ENCODE measurements at regions not wholly inside any gene's neighbourhood (a gene's known extent, or its start where the extent isn't known, plus 50 kb on each side); places are given as distances from the start of the nearest gene placed in this dataset.

GRCh38 chr15:61798631-61799030, 261.6 kb downstream of the VPS13C start:
- Histone ChIP-seq H3K9me3 (ENCODE audit: control insufficient read depth, insufficient read depth, low read length) (no peaks in the 10 kb centered on the region; the same call in 1 of the 2 replicates), H3K4me3 (ENCODE audit: low read depth, low read length) (no peak overlapping the region), H3K27ac (ENCODE audit: low read depth, low read length) (no peak overlapping the region), H3K27me3 (ENCODE audit: control insufficient read depth, insufficient read depth, low read length) (no peaks in the 10 kb centered on the region)
- POLR2A ChIA-PET: no interaction called here
- CTCF ChIA-PET: interaction anchor here (2.3 kb wide), 1 partner anchor 35 kb away, joined by 10 read pairs; no protein-coding TSS in a partner anchor
- DNase-seq (ENCODE audit: low read depth, low spot score): no peak
- TF ChIP-seq, protein P1, sequence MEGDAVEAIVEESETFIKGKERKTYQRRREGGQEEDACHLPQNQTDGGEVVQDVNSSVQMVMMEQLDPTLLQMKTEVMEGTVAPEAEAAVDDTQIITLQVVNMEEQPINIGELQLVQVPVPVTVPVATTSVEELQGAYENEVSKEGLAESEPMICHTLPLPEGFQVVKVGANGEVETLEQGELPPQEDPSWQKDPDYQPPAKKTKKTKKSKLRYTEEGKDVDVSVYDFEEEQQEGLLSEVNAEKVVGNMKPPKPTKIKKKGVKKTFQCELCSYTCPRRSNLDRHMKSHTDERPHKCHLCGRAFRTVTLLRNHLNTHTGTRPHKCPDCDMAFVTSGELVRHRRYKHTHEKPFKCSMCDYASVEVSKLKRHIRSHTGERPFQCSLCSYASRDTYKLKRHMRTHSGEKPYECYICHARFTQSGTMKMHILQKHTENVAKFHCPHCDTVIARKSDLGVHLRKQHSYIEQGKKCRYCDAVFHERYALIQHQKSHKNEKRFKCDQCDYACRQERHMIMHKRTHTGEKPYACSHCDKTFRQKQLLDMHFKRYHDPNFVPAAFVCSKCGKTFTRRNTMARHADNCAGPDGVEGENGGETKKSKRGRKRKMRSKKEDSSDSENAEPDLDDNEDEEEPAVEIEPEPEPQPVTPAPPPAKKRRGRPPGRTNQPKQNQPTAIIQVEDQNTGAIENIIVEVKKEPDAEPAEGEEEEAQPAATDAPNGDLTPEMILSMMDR (IDR thresholded peaks at IDR 0.05; ENCODE audit: low read depth, low read length): no peak

DNA sequence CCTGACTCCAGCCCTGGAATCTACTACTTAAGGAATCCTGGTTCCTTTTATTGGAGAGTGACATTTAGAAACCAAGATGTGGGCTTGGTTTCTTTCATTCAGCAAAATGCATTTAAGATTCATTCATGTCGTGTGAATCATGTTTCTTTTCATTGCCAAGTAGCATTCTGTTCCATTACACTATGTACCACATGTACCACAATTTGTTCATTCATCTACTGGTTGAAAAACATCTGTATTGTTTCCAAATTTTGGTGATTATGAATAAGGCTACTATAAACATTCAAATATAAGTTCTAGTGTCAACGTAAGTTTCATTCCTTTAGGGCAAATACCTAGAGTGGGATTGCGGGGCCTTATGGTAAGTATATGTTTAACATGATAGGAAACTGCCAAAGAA, 264.2 kb downstream of the VPS13C start:
- no peak overlapping the region for H3K4me3 ChIP-seq (ENCODE audit: low read depth, low read length)
- no peak for DNase-seq (ENCODE audit: low read depth, low spot score)
- no peaks in the 10 kb centered on the region; the same call in 1 of the 2 replicates for H3K9me3 ChIP-seq (ENCODE audit: control insufficient read depth, insufficient read depth, low read length)
- TF ChIP-seq, protein P1 (IDR thresholded peaks at IDR 0.05; ENCODE audit: low read depth, low read length): no peak
- no peak overlapping the region for H3K27ac ChIP-seq (ENCODE audit: low read depth, low read length)
- POLR2A ChIA-PET: no interaction called here
- no peaks in the 10 kb centered on the region for H3K27me3 ChIP-seq (ENCODE audit: control insufficient read depth, insufficient read depth, low read length)
- CTCF ChIA-PET: no interaction called here

DNA sequence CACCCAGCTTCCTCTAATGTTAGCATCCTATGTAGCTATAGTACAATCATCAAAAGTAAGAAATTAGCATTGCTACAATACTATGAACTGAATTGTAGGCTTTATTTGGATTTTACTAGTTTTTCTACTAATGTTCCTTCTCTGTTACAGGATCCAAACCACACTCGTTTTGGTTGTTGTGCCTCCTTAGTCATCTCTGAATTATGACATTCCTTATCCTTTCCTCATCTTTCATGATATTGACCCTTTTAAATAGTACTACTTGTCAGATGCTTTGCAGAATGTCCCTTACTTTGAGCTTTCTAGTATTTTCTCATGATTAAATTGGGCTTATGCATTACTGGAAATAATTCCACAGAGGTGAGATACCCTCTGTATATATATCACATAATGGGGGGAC, 265.4 kb downstream of the VPS13C start:
- ChIA-PET CTCF (no interaction called here), POLR2A (no interaction called here)
- DNase-seq (ENCODE audit: low read depth, low spot score): no peak
- Histone ChIP-seq H3K27me3 (ENCODE audit: control insufficient read depth, insufficient read depth, low read length) (no peaks in the 10 kb centered on the region), H3K4me3 (ENCODE audit: low read depth, low read length) (no peak overlapping the region), H3K27ac (ENCODE audit: low read depth, low read length) (no peak overlapping the region), H3K9me3 (ENCODE audit: control insufficient read depth, insufficient read depth, low read length) (no peaks in the 10 kb centered on the region; the same call in 1 of the 2 replicates)
- TF ChIP-seq, protein P1 (IDR thresholded peaks at IDR 0.05; ENCODE audit: low read depth, low read length): no peak

GRCh38 chr15:61794276-61794675, 266.0 kb downstream of the VPS13C start:
- ChIA-PET CTCF (no interaction called here), POLR2A (no interaction called here)
- Histone ChIP-seq H3K9me3 (ENCODE audit: control insufficient read depth, insufficient read depth, low read length) (no peaks in the 10 kb centered on the region; the same call in 1 of the 2 replicates), H3K27ac (ENCODE audit: low read depth, low read length) (no peak overlapping the region), H3K4me3 (ENCODE audit: low read depth, low read length) (no peak overlapping the region), H3K27me3 (ENCODE audit: control insufficient read depth, insufficient read depth, low read length) (no peaks in the 10 kb centered on the region)
- TF ChIP-seq, protein P1 (IDR thresholded peaks at IDR 0.05; ENCODE audit: low read depth, low read length): no peak
- DNase-seq (ENCODE audit: low read depth, low spot score): no peak

DNA sequence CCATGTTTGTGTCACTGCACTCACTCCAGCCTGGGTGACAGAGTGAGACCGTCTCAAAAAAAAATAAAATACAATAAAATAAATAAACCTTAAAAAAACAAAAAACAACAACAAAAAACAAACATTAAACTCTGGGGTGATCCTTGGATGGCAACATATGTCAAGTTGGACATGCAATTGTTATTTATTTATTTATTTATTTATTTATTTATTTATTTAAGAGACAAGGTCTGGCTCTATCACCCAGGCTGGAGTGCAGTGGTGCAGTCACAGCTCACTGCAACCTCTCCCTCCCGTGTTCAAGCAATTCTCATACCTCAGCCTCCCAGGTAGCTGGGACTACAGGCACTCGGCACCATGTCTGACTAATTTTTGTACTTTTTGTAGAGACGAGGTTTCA, 275.5 kb downstream of the VPS13C start:
- ChIA-PET POLR2A (no interaction called here), CTCF (no interaction called here)
- DNase-seq (ENCODE audit: low read depth, low spot score): no peak
- no peak overlapping the region for H3K27ac ChIP-seq (ENCODE audit: low read depth, low read length)
- no peak overlapping the region for H3K4me3 ChIP-seq (ENCODE audit: low read depth, low read length)
- TF ChIP-seq, protein P1 (IDR thresholded peaks at IDR 0.05; ENCODE audit: low read depth, low read length): no peak
- H3K27me3 ChIP-seq (ENCODE audit: control insufficient read depth, insufficient read depth, low read length): no peaks in the 10 kb centered on the region
- no peaks in the 10 kb centered on the region for H3K9me3 ChIP-seq (ENCODE audit: control insufficient read depth, insufficient read depth, low read length)

All from AG04450 (cell line).